ENCODE measurements at regions not wholly inside any gene's neighbourhood (a gene's known extent, or its start where the extent isn't known, plus 50 kb on each side); places are given as distances from the start of the nearest gene placed in this dataset.

DNA sequence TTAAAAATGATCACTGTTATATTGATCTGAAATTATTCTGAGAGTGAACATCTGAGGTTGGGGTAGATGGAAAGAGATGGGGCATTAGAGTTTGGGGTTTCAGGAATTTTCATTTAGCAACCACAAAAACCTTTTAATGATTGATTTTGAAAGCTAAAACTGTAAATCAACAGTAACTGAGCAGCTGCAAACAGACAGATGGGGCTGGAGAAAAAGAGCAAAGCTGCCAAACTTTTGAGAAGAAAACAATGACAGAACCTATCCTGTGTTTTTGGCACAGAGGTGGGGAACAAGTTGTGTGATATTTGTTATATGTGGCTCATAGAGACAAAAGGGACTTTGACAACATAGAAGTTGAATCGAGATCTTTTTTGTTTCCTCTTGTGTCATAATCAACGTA is 415.8 kb upstream of the DSEL start:
- Histone ChIP-seq H3K4me3 (ENCODE audit: low read length) (no peak overlapping the region), H3K27ac (ENCODE audit: low read length) (no peak overlapping the region), H3K9me3 (ENCODE audit: control insufficient read depth, low read length) (no peaks in the 10 kb centered on the region), H3K27me3 (ENCODE audit: control insufficient read depth, insufficient read depth) (no peaks in the 10 kb centered on the region), H3K4me1 (ENCODE audit: control insufficient read depth, insufficient read depth, low read length) (no peaks in the 10 kb centered on the region)
- DNase-seq (no peak), ATAC-seq (no peak)
- intact Hi-C loops (cut with DNase I): no loop called here
- WGBS: 20% methylated on average over 2 of the region's 2 CpGs

DNA sequence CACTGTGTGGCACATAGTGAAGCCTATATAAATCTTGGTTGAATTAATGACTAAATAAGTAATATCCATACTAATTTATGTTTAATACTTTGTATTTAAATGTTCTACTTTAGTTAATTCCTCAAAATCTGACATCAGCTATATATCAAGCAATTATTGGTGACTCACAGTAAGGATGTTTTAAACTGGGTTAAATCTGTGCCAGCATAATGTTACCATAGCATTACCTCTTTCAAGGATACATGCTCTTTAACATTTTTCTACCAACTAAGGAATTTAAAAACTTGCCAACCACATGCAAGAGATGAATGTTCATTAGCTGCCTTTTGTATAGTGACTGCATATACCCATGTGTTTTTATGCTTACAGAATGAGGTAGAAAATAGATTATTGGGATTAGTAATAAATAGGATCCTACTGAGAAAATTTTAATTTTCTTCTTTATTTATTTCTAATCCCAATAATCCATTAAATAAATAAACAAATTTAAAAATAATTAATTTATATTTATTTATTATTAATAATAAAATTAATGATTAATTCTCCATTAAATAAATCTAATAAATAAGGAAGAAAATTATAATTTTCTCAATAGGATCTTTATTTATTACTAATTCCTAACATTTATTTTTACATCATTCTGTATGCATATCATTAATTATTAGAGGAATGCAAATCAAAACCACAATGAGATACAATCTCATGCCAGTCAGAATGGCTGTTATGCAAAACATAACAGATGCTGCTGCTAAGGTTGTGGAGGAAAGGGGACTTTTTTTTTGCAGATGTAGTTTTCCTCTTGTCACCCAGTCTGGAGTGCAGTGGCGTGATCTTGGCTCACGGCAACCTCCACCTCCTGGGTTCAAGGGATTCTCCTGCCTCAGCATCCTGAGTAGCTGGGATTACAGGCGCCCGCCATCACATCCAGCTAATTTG is 410.7 kb upstream of the DSEL start:
- DNase-seq (no peak), ATAC-seq (no peak)
- intact Hi-C loops (cut with DNase I): no loop called here
- Histone ChIP-seq H3K27me3 (ENCODE audit: control insufficient read depth, insufficient read depth) (no peaks in the 10 kb centered on the region), H3K9me3 (ENCODE audit: control insufficient read depth, low read length) (no peaks in the 10 kb centered on the region), H3K4me1 (ENCODE audit: control insufficient read depth, insufficient read depth, low read length) (no peaks in the 10 kb centered on the region), H3K27ac (ENCODE audit: low read length) (no peak overlapping the region), H3K4me3 (ENCODE audit: low read length) (no peak overlapping the region)
- 89% methylated on average over 4 of the region's 4 CpGs for WGBS

GRCh38 chr18:67924656-67925055 is 408.1 kb upstream of the DSEL start:
- H3K27ac ChIP-seq (ENCODE audit: low read length): no peak overlapping the region
- DNase-seq (no peak), ATAC-seq (no peak)
- H3K4me3 ChIP-seq (ENCODE audit: low read length): no peak overlapping the region
- intact Hi-C loops (cut with DNase I): no loop called here
- H3K27me3 ChIP-seq (ENCODE audit: control insufficient read depth, insufficient read depth): no peaks in the 10 kb centered on the region
- H3K4me1 ChIP-seq (ENCODE audit: control insufficient read depth, insufficient read depth, low read length): no peaks in the 10 kb centered on the region
- WGBS: 50% methylated on average over 1 of the region's 1 CpG
- H3K9me3 ChIP-seq (ENCODE audit: control insufficient read depth, low read length): no peaks in the 10 kb centered on the region

GRCh38 chr18:67919316-67919715 is 402.8 kb upstream of the DSEL start:
- intact Hi-C loops (cut with DNase I): no loop called here
- no peak for ATAC-seq
- 88% methylated on average over 1 of the region's 1 CpG for WGBS
- Histone ChIP-seq H3K9me3 (ENCODE audit: control insufficient read depth, low read length) (no peaks in the 10 kb centered on the region), H3K4me1 (ENCODE audit: control insufficient read depth, insufficient read depth, low read length) (no peaks in the 10 kb centered on the region), H3K27ac (ENCODE audit: low read length) (no peak overlapping the region), H3K27me3 (ENCODE audit: control insufficient read depth, insufficient read depth) (no peaks in the 10 kb centered on the region), H3K4me3 (ENCODE audit: low read length) (no peak overlapping the region)
- no peak for DNase-seq

DNA sequence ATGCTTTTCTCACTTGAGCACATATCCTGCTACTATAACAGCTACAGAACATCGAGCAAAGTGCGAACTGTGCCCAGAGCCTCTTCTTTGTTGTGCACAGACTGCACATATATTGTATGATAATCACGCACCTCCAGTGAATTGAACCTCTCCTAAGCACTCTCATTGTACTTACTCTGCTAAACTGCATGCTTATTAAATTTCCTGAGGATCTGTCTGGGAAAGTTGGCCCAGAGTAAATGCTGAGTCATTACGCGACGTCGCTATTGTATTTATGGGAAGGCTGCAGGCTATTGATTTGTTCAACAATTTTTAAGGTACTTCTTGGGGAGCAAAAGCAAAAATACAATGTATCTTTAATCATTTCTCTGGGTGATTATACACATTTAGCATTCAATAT is 399.6 kb upstream of the DSEL start:
- ATAC-seq: no peak
- no peaks in the 10 kb centered on the region for H3K27me3 ChIP-seq (ENCODE audit: control insufficient read depth, insufficient read depth)
- intact Hi-C loops (cut with DNase I): no loop called here
- H3K4me1 ChIP-seq (ENCODE audit: control insufficient read depth, insufficient read depth, low read length): no peaks in the 10 kb centered on the region
- no peaks in the 10 kb centered on the region for H3K9me3 ChIP-seq (ENCODE audit: control insufficient read depth, low read length)
- no peak for DNase-seq
- H3K27ac ChIP-seq (ENCODE audit: low read length): no peak overlapping the region
- 85% methylated on average over 7 of the region's 7 CpGs for WGBS
- no peak overlapping the region for H3K4me3 ChIP-seq (ENCODE audit: low read length)

DNA sequence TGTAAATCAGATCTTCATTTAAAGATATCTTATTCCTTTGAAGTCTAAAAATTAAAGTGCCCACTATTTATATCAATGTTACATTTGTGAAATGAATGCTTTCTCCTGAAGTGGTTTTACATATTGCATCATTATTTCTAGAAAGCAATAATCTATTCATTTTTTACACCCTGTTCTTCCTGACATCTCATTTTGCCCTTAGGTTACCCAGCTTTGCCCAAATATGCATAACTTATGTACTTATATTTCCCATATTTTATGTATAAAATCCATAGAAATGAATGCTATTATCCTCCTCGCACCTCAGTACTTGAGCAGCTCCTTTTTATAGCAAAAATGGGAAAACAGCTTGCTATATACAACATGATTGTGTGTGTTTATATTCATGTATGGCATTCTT is 396.5 kb upstream of the DSEL start:
- 75% methylated on average over 1 of the region's 1 CpG for WGBS
- DNase-seq (no peak), ATAC-seq (no peak)
- Histone ChIP-seq H3K9me3 (ENCODE audit: control insufficient read depth, low read length) (no peaks in the 10 kb centered on the region), H3K27me3 (ENCODE audit: control insufficient read depth, insufficient read depth) (no peaks in the 10 kb centered on the region), H3K4me3 (ENCODE audit: low read length) (no peak overlapping the region), H3K4me1 (ENCODE audit: control insufficient read depth, insufficient read depth, low read length) (no peaks in the 10 kb centered on the region), H3K27ac (ENCODE audit: low read length) (no peak overlapping the region)
- intact Hi-C loops (cut with DNase I): no loop called here

DNA sequence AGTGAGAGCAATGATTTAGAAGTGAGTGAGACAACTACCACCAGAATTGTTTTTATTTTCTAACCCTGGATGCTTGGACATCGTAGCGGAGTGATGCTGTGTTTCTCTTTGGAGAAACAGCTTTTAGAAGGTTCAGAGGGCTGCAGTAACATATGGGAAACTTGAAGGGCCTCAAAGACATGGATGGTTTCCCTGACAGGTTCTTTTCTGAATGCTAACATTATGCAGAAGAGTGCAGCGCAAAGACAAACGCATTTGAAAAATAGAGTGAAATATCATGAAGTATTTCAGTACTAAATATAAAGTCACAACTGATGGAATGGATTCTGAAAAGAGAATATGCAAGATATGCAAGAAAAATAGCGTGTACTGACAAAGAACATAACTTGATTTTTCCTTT is 385.1 kb upstream of the DSEL start:
- DNase-seq: no peak
- H3K4me3 ChIP-seq (ENCODE audit: low read length): no peak overlapping the region
- WGBS: 90% methylated on average over 5 of the region's 5 CpGs
- no peaks in the 10 kb centered on the region for H3K9me3 ChIP-seq (ENCODE audit: control insufficient read depth, low read length)
- intact Hi-C loops (cut with DNase I): no loop called here
- H3K4me1 ChIP-seq (ENCODE audit: control insufficient read depth, insufficient read depth, low read length): no peaks in the 10 kb centered on the region
- no peak for ATAC-seq
- H3K27me3 ChIP-seq (ENCODE audit: control insufficient read depth, insufficient read depth): no peaks in the 10 kb centered on the region
- H3K27ac ChIP-seq (ENCODE audit: low read length): no peak overlapping the region

DNA sequence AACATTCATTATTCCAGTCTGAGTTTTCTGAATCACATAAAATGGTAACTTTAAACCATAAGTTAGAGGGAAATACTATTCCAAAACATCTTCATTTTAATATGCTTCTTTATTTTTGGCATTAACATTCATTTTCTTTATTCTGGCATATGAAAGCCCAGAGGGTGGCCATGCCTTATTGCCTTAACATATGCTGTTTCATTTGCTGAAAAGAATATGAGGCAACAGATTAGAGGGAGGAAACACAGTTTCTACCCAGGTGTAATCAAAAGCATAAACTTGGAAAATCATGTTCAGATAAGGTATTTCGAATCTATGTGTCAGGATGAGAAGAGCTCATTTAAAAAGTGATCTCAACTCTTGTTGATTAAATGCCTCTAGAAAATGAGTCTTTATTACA is 379.9 kb upstream of the DSEL start:
- no peak for ATAC-seq
- intact Hi-C loops (cut with DNase I): no loop called here
- H3K4me1 ChIP-seq (ENCODE audit: control insufficient read depth, insufficient read depth, low read length): no peaks in the 10 kb centered on the region
- H3K27me3 ChIP-seq (ENCODE audit: control insufficient read depth, insufficient read depth): no peaks in the 10 kb centered on the region
- WGBS: 38% methylated on average over 1 of the region's 1 CpG
- H3K27ac ChIP-seq (ENCODE audit: low read length): no peak overlapping the region
- H3K4me3 ChIP-seq (ENCODE audit: low read length): no peak overlapping the region
- no peaks in the 10 kb centered on the region for H3K9me3 ChIP-seq (ENCODE audit: control insufficient read depth, low read length)
- DNase-seq: no peak

DNA sequence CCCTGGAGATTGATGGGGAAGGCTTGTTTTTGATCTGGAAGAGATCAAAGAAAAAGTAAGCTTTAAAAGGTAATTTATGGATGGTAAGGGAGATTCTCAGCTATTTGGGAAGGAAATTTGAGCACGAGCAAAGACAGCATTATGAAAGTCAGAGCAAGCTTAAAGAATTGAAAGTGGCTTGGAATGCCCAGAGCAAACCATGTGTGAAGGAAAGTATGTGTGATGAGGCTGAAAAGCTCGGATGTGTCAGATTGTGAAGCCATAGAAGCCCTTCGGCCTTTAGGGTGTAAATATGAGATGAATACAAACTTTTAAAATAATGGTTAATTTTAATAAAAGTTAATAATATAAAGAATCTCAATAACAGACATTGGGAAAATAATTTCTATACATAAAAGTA is 377.4 kb upstream of the DSEL start:
- no peaks in the 10 kb centered on the region for H3K27me3 ChIP-seq (ENCODE audit: control insufficient read depth, insufficient read depth)
- intact Hi-C loops (cut with DNase I): no loop called here
- 77% methylated on average over 3 of the region's 3 CpGs for WGBS
- H3K4me3 ChIP-seq (ENCODE audit: low read length): no peak overlapping the region
- no peak for ATAC-seq
- no peaks in the 10 kb centered on the region for H3K9me3 ChIP-seq (ENCODE audit: control insufficient read depth, low read length)
- H3K27ac ChIP-seq (ENCODE audit: low read length): no peak overlapping the region
- no peak for DNase-seq
- no peaks in the 10 kb centered on the region for H3K4me1 ChIP-seq (ENCODE audit: control insufficient read depth, insufficient read depth, low read length)

GRCh38 chr18:67876871-67877270 is 360.4 kb upstream of the DSEL start:
- WGBS: 26% methylated on average over 3 of the region's 3 CpGs
- no peak for DNase-seq
- intact Hi-C loops (cut with DNase I): no loop called here

GRCh38 chr18:67875944-67876343 is 359.4 kb upstream of the DSEL start:
- intact Hi-C loops (cut with DNase I): no loop called here
- WGBS: 53% methylated on average over 1 of the region's 1 CpG
- H3K27ac ChIP-seq (ENCODE audit: low read length): no peak overlapping the region
- no peak for DNase-seq
- no peaks in the 10 kb centered on the region for H3K9me3 ChIP-seq (ENCODE audit: control insufficient read depth, low read length)
- H3K27me3 ChIP-seq (ENCODE audit: control insufficient read depth, insufficient read depth): no peaks in the 10 kb centered on the region
- no peak for ATAC-seq
- no peak overlapping the region for H3K4me3 ChIP-seq (ENCODE audit: low read length)
- no peaks in the 10 kb centered on the region for H3K4me1 ChIP-seq (ENCODE audit: control insufficient read depth, insufficient read depth, low read length)

More at GRCh38 chr18:67876871-67877270, 360.4 kb upstream of the DSEL start:
- no peaks in the 10 kb centered on the region for H3K4me1 ChIP-seq (ENCODE audit: control insufficient read depth, insufficient read depth, low read length)
- no peak overlapping the region for H3K4me3 ChIP-seq (ENCODE audit: low read length)
- no peak overlapping the region for H3K27ac ChIP-seq (ENCODE audit: low read length)
- H3K9me3 ChIP-seq (ENCODE audit: control insufficient read depth, low read length): no peaks in the 10 kb centered on the region
- no peaks in the 10 kb centered on the region for H3K27me3 ChIP-seq (ENCODE audit: control insufficient read depth, insufficient read depth)
- no peak for ATAC-seq

DNA sequence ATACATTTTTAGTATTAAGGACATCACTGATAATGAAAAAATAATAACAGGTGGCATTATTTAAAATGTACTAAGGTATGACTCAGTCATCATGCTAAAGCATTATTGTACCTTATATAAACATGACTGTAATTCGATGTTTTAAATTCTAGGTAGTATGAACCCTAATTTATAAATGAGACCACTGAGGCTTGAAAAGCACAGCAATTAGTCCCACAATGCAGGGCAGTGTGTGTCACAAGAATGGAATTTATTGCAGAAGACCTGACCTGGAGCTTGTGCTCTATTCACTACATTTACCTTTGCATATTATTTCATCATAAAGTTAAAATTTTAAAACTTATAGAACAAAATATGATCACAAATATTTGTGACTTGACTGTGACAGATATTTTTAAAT is 358.5 kb upstream of the DSEL start:
- 94% methylated on average over 1 of the region's 1 CpG for whole genome bisulfite sequencing
- intact Hi-C loops (cut with DNase I): no loop called here
- Histone ChIP-seq H3K4me3 (ENCODE audit: low read length) (no peak overlapping the region), H3K9me3 (ENCODE audit: control insufficient read depth, low read length) (no peaks in the 10 kb centered on the region), H3K27me3 (ENCODE audit: control insufficient read depth, insufficient read depth) (no peaks in the 10 kb centered on the region), H3K27ac (ENCODE audit: low read length) (no peak overlapping the region), H3K4me1 (ENCODE audit: control insufficient read depth, insufficient read depth, low read length) (no peaks in the 10 kb centered on the region)
- ATAC-seq (no peak), DNase-seq (no peak)
